ENCODE measurements at regions not wholly inside any gene's neighbourhood (a gene's known extent, or its start where the extent isn't known, plus 50 kb on each side); places are given as distances from the start of the nearest gene placed in this dataset.

DNA sequence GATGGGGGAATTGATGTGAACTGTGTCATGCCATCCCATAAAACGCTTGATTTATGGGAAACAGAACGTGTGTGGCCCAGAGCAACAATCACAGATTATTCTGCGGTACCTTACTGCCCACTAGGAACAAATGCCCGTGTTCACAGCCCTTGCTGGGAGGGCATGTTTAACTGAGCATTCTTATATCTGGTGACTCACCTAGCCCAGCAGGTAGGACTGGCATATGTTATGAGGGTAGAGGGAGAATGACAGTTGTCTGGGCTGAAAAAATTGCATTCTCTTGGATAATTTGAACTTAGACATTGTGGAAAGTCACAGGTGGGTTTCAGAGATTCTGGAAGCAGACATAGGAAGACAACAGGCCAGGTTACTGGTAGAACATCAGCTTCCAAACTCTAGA, 460.6 kb downstream of the DMRT2 start:
- TF ChIP-seq, protein P1, sequence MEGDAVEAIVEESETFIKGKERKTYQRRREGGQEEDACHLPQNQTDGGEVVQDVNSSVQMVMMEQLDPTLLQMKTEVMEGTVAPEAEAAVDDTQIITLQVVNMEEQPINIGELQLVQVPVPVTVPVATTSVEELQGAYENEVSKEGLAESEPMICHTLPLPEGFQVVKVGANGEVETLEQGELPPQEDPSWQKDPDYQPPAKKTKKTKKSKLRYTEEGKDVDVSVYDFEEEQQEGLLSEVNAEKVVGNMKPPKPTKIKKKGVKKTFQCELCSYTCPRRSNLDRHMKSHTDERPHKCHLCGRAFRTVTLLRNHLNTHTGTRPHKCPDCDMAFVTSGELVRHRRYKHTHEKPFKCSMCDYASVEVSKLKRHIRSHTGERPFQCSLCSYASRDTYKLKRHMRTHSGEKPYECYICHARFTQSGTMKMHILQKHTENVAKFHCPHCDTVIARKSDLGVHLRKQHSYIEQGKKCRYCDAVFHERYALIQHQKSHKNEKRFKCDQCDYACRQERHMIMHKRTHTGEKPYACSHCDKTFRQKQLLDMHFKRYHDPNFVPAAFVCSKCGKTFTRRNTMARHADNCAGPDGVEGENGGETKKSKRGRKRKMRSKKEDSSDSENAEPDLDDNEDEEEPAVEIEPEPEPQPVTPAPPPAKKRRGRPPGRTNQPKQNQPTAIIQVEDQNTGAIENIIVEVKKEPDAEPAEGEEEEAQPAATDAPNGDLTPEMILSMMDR (conservative IDR thresholded peaks at IDR 0.05 in 1 of 2, IDR thresholded peaks at IDR 0.05 in 1 of 2; ENCODE audit: extremely low read depth in 1 of 2, insufficient read depth in 1 of 2, low read depth in 1 of 2, low read length in 2 of 2) = no peak
- no peak for TF ChIP-seq EZH2 (IDR thresholded peaks at IDR 0.05; ENCODE audit: borderline replicate concordance, low read length)

Data from mammary epithelial cell (primary cell).